Transverse colon (tissue), 4 donors: ENCODE measurements at regions not wholly inside any gene's neighbourhood (a gene's known extent, or its start where the extent isn't known, plus 50 kb on each side); places are given as distances from the start of the nearest gene placed in this dataset.

Experiments used
- CTCF ChIP-seq, 5 experiments: fragments of 200-600 bp in 3 of 5; fragments of 450-650 bp in 2 of 5; sonication (generic) in 3 of 5; IDR thresholded peaks; 1 replicate in 2 of 5; 2 replicates in 3 of 5; pipeline ENCODE4 v1.5.1; 2016 to 2017; ENCODE audit warnings: antibody characterized with exemption in 5 of 5, inconsistent platforms in 3 of 5, mild to moderate bottlenecking in 2 of 5, moderate library complexity in 1 of 5
- EP300 ChIP-seq: sonication (generic); formaldehyde crosslinking; IDR thresholded peaks from one replicate; pipeline ENCODE4 v1.6.1; 2017; ENCODE audit warnings: antibody characterized with exemption, low read depth
- POLR2A ChIP-seq: fragments of 450-650 bp; IDR thresholded peaks from one replicate; pipeline ENCODE4 v1.6.1; 2016; ENCODE audit warnings: antibody characterized with exemption, mild to moderate bottlenecking, moderate library complexity
- POLR2AphosphoS5 ChIP-seq, 3 donors: sonication (generic); formaldehyde crosslinking; IDR thresholded peaks; one replicate each; pipeline ENCODE4 v1.6.1; 2016; ENCODE audit warnings: antibody characterized with exemption in 3 of 3

GRCh38 chr1:157277281-157277680 is 139.1 kb upstream of the ETV3 start:
- no peak for TF ChIP-seq CTCF (IDR thresholded peaks at IDR 0.05)
- TF ChIP-seq EP300, result no peak
- TF ChIP-seq POLR2A, result no peak
- TF ChIP-seq POLR2AphosphoS5 (IDR thresholded peaks at IDR 0.05), result no peak
